ENCODE measurements at regions not wholly inside any gene's neighbourhood (a gene's known extent, or its start where the extent isn't known, plus 50 kb on each side); places are given as distances from the start of the nearest gene placed in this dataset.

GRCh38 chr6:85322446-85323105 is 127.3 kb upstream of the NT5E start:
- TF ChIP-seq CTCF (IDR thresholded peaks at IDR 0.05) = no peak
- TF ChIP-seq POLR2A (IDR thresholded peaks at IDR 0.05) = no peak

GRCh38 chr6:85321906-85322305 is 128.0 kb upstream of the NT5E start:
- intact Hi-C loops (cut with DNase I) = no loop called here
- Histone ChIP-seq H3K36me3 (replicated peaks in 1 of 2) (no peaks in the 10 kb centered on the region), H3K27ac (no peak overlapping the region), H3K9me3 (replicated peaks in 1 of 3) (no peaks in the 10 kb centered on the region), H3K4me3 (no peak overlapping the region), H3K27me3 (no peaks in the 10 kb centered on the region), H3K4me1 (replicated peaks in 1 of 2) (no peaks in the 10 kb centered on the region)
- TF ChIP-seq POLR2A (IDR thresholded peaks at IDR 0.05) = no peak
- no peak for TF ChIP-seq CTCF (IDR thresholded peaks at IDR 0.05)
- 78 to 88% (median 85%) methylated on average over 2 of the region's 2 CpGs for WGBS, 4 donors
- DNase-seq = no peak

More at GRCh38 chr6:85322446-85323105, 127.3 kb upstream of the NT5E start:
- H3K27me3 ChIP-seq = no peaks in the 10 kb centered on the region
- DNase-seq = no peak
- no peaks in the 10 kb centered on the region for H3K4me1 ChIP-seq (replicated peaks in 1 of 2)
- no peak overlapping the region for H3K4me3 ChIP-seq
- 27 to 38% (median 34%) methylated on average over 2 of the region's 2 CpGs for WGBS, 4 donors
- H3K36me3 ChIP-seq (replicated peaks in 1 of 2) = no peaks in the 10 kb centered on the region
- H3K9me3 ChIP-seq (replicated peaks in 1 of 3) = no peaks in the 10 kb centered on the region
- no peak overlapping the region for H3K27ac ChIP-seq
- intact Hi-C loops (cut with DNase I) = no loop called here

GRCh38 chr6:85314586-85314985 is 135.3 kb upstream of the NT5E start:
- no peaks in the 10 kb centered on the region for H3K36me3 ChIP-seq (replicated peaks in 1 of 2)
- H3K27me3 ChIP-seq = no peaks in the 10 kb centered on the region
- no peak overlapping the region for H3K27ac ChIP-seq
- no peaks in the 10 kb centered on the region for H3K9me3 ChIP-seq (replicated peaks in 1 of 3)
- intact Hi-C loops (cut with DNase I) = no loop called here
- no peaks in the 10 kb centered on the region for H3K4me1 ChIP-seq (replicated peaks in 1 of 2)
- no peak for DNase-seq
- 57 to 72% (median 69%) methylated on average over 3 to 7 of the region's 7 CpGs for WGBS, 4 donors
- TF ChIP-seq POLR2A (IDR thresholded peaks at IDR 0.05) (no peak), CTCF (IDR thresholded peaks at IDR 0.05) (no peak)
- no peak overlapping the region for H3K4me3 ChIP-seq

- no peak overlapping the region for H3K27ac ChIP-seq
- no peaks in the 10 kb centered on the region for H3K27me3 ChIP-seq
- H3K9me3 ChIP-seq (replicated peaks in 1 of 3) = no peaks in the 10 kb centered on the region
- DNase-seq = no peak
- no peaks in the 10 kb centered on the region for H3K4me1 ChIP-seq (replicated peaks in 1 of 2)
- no peaks in the 10 kb centered on the region for H3K36me3 ChIP-seq (replicated peaks in 1 of 2)
- intact Hi-C loops (cut with DNase I) = no loop called here
- whole genome bisulfite sequencing, 4 donors = 63 to 84% (median 77%) methylated on average over 3 of the region's 3 CpGs
- no peak overlapping the region for H3K4me3 ChIP-seq
- TF ChIP-seq CTCF (IDR thresholded peaks at IDR 0.05) (no peak), POLR2A (IDR thresholded peaks at IDR 0.05) (no peak)
Observed at GRCh38 chr6:85300581-85300980, 149.3 kb upstream of the NT5E start.
